Esophagus (tissue), 2 donors: ENCODE measurements at regions not wholly inside any gene's neighbourhood (a gene's known extent, or its start where the extent isn't known, plus 50 kb on each side); places are given as distances from the start of the nearest gene placed in this dataset.

Experiments used
- H3K27ac ChIP-seq, 2 donors: one replicate each; pipeline ENCODE4 v1.5.1; 2013; ENCODE audit warnings: low read depth in 2 of 2, mild to moderate bottlenecking in 2 of 2, inconsistent platforms in 1 of 2, low read length in 1 of 2, moderate library complexity in 1 of 2
- H3K27me3 ChIP-seq, 2 donors: one replicate each; pipeline ENCODE4 v1.6.1; 2013; ENCODE audit warnings: low read length in 2 of 2, control low read depth in 1 of 2, mild to moderate bottlenecking in 1 of 2; ENCODE audit not compliant: insufficient read depth in 2 of 2, control insufficient read depth in 1 of 2
- H3K36me3 ChIP-seq, 2 donors: one replicate each; pipeline ENCODE4 v1.6.1; 2013; ENCODE audit warnings: low read length in 1 of 2; ENCODE audit not compliant: control insufficient read depth in 2 of 2, insufficient read depth in 2 of 2
- H3K4me1 ChIP-seq, 2 donors: one replicate each; pipeline ENCODE4 v1.6.1; 2013; ENCODE audit warnings: low read length in 1 of 2; ENCODE audit not compliant: control insufficient read depth in 2 of 2, insufficient read depth in 2 of 2
- H3K4me3 ChIP-seq, 2 donors: one replicate each; pipeline ENCODE4 v1.5.1; 2013; ENCODE audit warnings: low read length in 2 of 2, mild to moderate bottlenecking in 2 of 2, low read depth in 1 of 2, moderate library complexity in 1 of 2
- H3K9me3 ChIP-seq, 2 donors: one replicate each; pipeline ENCODE4 v1.6.1; 2013; ENCODE audit warnings: mild to moderate bottlenecking in 2 of 2, low read depth in 1 of 2, low read length in 1 of 2, moderate library complexity in 1 of 2; ENCODE audit not compliant: control insufficient read depth in 2 of 2, insufficient read depth in 1 of 2
- WGBS, 2 donors: extraction: QIAGEN DNeasy Blood & Tissue Kit; methylation state at CpG; one replicate each; pipeline ENCODE4 v1.1.7; 2013; 5-methylcytosine and 5-hydroxymethylcytosine counted together
- donor health status: healthy with polysubstance abuse.
- donor health status: Bipolar disorder and iron deficiency.

GRCh38 chrY:19644889-19645638 is 99.5 kb downstream of the KDM5D start:
- no peak overlapping the region for H3K27ac ChIP-seq
- no peaks in the 10 kb centered on the region for H3K4me1 ChIP-seq
- no peaks in the 10 kb centered on the region for H3K27me3 ChIP-seq
- H3K4me3 ChIP-seq: no peak overlapping the region
- H3K9me3 ChIP-seq: no peaks in the 10 kb centered on the region
- WGBS, 2 donors: 70% methylated on average over 3 of the region's 3 CpGs; no CpG with 5 or more reads in 1 of the 2 donors
- no peaks in the 10 kb centered on the region for H3K36me3 ChIP-seq

GRCh38 chrY:19637651-19638347 is 106.7 kb downstream of the KDM5D start:
- Histone ChIP-seq H3K4me1 (no peaks in the 10 kb centered on the region), H3K4me3 (no peak overlapping the region), H3K36me3 (no peaks in the 10 kb centered on the region), H3K27me3 (no peaks in the 10 kb centered on the region), H3K27ac (no peak overlapping the region), H3K9me3 (no peaks in the 10 kb centered on the region)
- WGBS, 2 donors: 88 to 100% methylated on average over 2 to 4 of the region's 4 CpGs

GRCh38 chrY:19628926-19629325 is 115.6 kb downstream of the KDM5D start:
- Histone ChIP-seq H3K9me3 (no peaks in the 10 kb centered on the region), H3K4me1 (no peaks in the 10 kb centered on the region), H3K27ac (no peak overlapping the region), H3K27me3 (no peaks in the 10 kb centered on the region), H3K4me3 (no peak overlapping the region), H3K36me3 (no peaks in the 10 kb centered on the region)
- 80 to 82% methylated on average over 1 to 2 of the region's 2 CpGs for WGBS, 2 donors

GRCh38 chrY:19622392-19622791 is 122.1 kb downstream of the KDM5D start:
- Histone ChIP-seq H3K4me3 (no peak overlapping the region), H3K9me3 (no peaks in the 10 kb centered on the region), H3K27me3 (no peaks in the 10 kb centered on the region), H3K36me3 (no peaks in the 10 kb centered on the region), H3K27ac (no peak overlapping the region), H3K4me1 (no peaks in the 10 kb centered on the region)
- 91% methylated on average over 3 of the region's 3 CpGs; no CpG with 5 or more reads in 1 of the 2 donors for WGBS, 2 donors

- Histone ChIP-seq H3K27me3 (no peaks in the 10 kb centered on the region), H3K27ac (no peak overlapping the region), H3K4me1 (no peaks in the 10 kb centered on the region), H3K36me3 (no peaks in the 10 kb centered on the region), H3K9me3 (no peaks in the 10 kb centered on the region), H3K4me3 (no peak overlapping the region)
Measured at GRCh38 chrY:19621756-19622155, 122.8 kb downstream of the KDM5D start.

- Histone ChIP-seq H3K27ac (no peak overlapping the region), H3K4me3 (no peak overlapping the region), H3K9me3 (no peaks in the 10 kb centered on the region), H3K36me3 (no peaks in the 10 kb centered on the region), H3K4me1 (no peaks in the 10 kb centered on the region), H3K27me3 (no peaks in the 10 kb centered on the region)
- WGBS, 2 donors: 50 to 91% methylated on average over 1 to 3 of the region's 3 CpGs
Measured at GRCh38 chrY:19601113-19601512, 143.4 kb downstream of the KDM5D start.

- H3K4me3 ChIP-seq: no peak overlapping the region
- H3K27me3 ChIP-seq: no peaks in the 10 kb centered on the region
- 87 to 88% methylated on average over 3 of the region's 3 CpGs for WGBS, 2 donors
- no peak overlapping the region for H3K27ac ChIP-seq
- no peaks in the 10 kb centered on the region for H3K36me3 ChIP-seq
- H3K4me1 ChIP-seq: no peaks in the 10 kb centered on the region
- H3K9me3 ChIP-seq: no peaks in the 10 kb centered on the region
Measured at GRCh38 chrY:19600711-19601110, 143.8 kb downstream of the KDM5D start.

GRCh38 chrY:19590235-19590634 is 154.3 kb downstream of the KDM5D start:
- H3K4me3 ChIP-seq: no peak overlapping the region
- H3K27ac ChIP-seq: no peak overlapping the region
- no peaks in the 10 kb centered on the region for H3K36me3 ChIP-seq
- H3K27me3 ChIP-seq: no peaks in the 10 kb centered on the region
- no peaks in the 10 kb centered on the region for H3K4me1 ChIP-seq
- no peaks in the 10 kb centered on the region for H3K9me3 ChIP-seq

- Histone ChIP-seq H3K27me3 (no peaks in the 10 kb centered on the region), H3K4me1 (no peaks in the 10 kb centered on the region), H3K4me3 (no peak overlapping the region), H3K27ac (no peak overlapping the region), H3K36me3 (no peaks in the 10 kb centered on the region), H3K9me3 (no peaks in the 10 kb centered on the region)
- whole genome bisulfite sequencing, 2 donors: 67 to 94% methylated on average over 1 of the region's 1 CpG
Measured at GRCh38 chrY:19589664-19590063, 154.9 kb downstream of the KDM5D start.

GRCh38 chrY:19587311-19587710 is 157.2 kb downstream of the KDM5D start:
- no peaks in the 10 kb centered on the region for H3K27me3 ChIP-seq

More at GRCh38 chrY:19587311-19587710, 157.2 kb downstream of the KDM5D start:
- 93 to 96% methylated on average over 3 of the region's 3 CpGs for WGBS, 2 donors
- no peaks in the 10 kb centered on the region for H3K4me1 ChIP-seq
- no peaks in the 10 kb centered on the region for H3K9me3 ChIP-seq
- no peak overlapping the region for H3K27ac ChIP-seq
- no peak overlapping the region for H3K4me3 ChIP-seq
- no peaks in the 10 kb centered on the region for H3K36me3 ChIP-seq
